Fibroblast of skin of scalp (primary cell): ENCODE measurements at regions not wholly inside any gene's neighbourhood (a gene's known extent, or its start where the extent isn't known, plus 50 kb on each side); places are given as distances from the start of the nearest gene placed in this dataset.
"Not testable (repeated sequence)": the region's sequence is repeated elsewhere in the genome, so short reads cannot be mapped to it uniquely, and the experiment has no call there.

ENCODE experiments used
- DNase-seq: peaks from one replicate; pipeline ENCODE4 v3.0.0-alpha.2; 2013

- DNase-seq = no peak
Measured at GRCh38 chr16:8109510-8110369, 480.6 kb downstream of the TMEM114 start.

- no peak for DNase-seq
Measured at GRCh38 chr16:8108991-8109509, 481.3 kb downstream of the TMEM114 start.

DNA sequence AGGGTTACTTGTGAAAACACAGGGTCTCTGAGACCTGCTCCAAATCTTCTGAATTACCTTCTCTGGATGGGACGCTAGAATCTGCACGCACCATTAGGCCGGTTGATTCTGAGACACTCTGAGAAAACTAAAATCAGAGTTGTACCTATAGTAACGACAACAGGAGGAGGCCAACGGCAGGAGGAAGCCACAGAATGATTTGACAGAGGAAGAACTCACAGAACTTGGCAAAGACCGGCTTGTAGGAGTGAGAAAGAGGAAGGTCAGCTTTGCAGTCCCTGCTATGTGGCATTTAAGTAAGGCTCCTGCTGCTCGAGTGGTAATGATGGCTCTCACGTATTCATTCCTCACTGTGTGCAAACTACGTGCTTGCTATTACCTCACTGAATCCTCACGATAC lies 483.0 kb downstream of the TMEM114 start:
- DNase-seq = no peak

GRCh38 chr16:8103649-8104289 lies 486.5 kb downstream of the TMEM114 start:
- no peak for DNase-seq

DNA sequence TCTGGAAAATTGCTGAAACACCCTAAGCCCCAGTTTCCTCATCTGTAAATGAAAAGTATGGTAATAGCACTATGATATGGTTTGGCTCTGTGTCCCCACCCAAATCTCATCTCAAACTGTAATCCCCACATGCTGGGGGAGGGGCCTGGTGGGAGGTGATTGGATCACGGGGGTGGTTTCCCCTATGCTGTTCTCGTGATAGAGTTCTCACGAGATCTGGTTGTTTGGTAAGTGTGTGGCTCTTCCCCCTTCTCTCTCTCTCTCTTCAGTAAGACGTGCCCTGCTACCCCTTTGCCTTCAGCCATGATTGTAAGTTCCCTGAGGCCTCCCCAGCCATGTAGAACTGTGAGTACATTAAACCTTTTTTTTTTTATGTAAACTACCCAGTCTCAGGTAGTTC lies 490.7 kb downstream of the TMEM114 start:
- no peak for DNase-seq

DNA sequence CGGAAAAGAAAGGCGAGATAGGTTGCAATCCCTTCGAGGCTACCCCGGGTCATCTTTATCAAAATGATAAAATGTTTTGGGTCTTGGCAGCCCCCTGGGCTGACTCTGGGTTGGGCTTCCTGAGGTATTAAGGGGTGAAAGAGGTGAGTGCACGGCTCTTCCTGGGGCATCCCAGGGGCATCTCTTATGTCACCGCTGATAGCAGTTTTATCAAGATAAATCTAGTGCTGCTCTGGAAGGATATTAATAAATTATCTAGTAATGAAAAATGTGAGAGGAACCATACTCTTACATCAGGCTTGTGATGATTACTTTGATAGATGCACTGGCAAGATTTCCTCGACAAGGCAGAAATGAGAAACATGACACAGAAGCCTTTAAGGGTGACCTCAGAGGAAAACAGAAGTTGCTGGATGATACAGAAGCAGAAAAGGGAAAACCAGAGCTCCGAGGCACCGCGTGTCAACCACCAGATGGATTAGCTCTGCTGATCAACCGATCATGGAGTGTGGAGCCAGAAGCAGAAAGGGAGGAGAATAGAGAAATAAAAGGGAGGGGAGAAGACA lies 491.3 kb downstream of the TMEM114 start:
- no peak for DNase-seq

GRCh38 chr16:8096211-8096610 lies 494.1 kb downstream of the TMEM114 start:
- DNase-seq = no peak

- no peak for DNase-seq
Measured at GRCh38 chr16:8094696-8095095, 495.6 kb downstream of the TMEM114 start.

- no peak for DNase-seq
Measured at GRCh38 chr16:8088820-8089338, 501.4 kb downstream of the TMEM114 start.

- DNase-seq = no peak
Measured at GRCh38 chr16:8087597-8088289, 502.6 kb downstream of the TMEM114 start.

DNA sequence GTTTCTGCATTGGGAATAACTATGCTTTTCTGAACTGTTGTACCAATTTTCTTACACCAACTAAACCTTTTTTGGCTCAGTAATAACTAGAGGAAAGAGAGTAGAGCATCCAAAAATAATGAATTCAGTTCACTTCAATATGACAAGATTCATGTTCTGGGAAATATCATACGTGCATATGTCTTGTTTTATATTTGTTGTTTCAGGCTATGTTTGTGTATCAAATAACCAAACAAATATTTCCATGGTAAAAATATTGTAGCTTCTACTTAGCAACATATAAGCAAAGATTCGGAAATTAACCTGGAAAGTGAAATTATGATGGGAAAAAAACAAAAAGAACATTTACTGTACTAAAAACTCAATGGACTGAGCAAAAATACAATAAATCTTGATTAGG lies 503.2 kb downstream of the TMEM114 start:
- DNase-seq = no peak

GRCh38 chr16:8084882-8085281 lies 505.4 kb downstream of the TMEM114 start:
- no peak for DNase-seq

GRCh38 chr16:8084302-8084701 lies 506.0 kb downstream of the TMEM114 start:
- no peak for DNase-seq

GRCh38 chr16:8083560-8083959 lies 506.8 kb downstream of the TMEM114 start:
- no peak for DNase-seq

DNA sequence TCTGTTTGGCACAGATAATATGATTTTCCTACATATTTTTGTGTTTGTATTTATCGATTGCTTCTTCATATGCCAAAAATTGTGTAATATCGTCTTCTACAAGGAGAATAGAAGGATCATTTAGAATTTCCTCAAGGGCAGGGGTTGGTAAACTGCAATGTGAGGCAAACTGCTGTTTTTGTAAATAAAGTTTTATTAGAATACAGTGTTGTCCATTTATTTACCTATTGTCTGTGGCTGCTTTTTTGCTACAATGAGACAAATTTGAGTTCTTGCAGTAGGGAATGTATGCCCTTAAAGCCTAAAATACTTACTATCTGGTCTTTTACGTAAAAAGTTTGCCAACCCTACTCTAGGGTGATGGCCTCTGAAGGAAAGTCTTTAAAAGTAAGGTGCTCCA lies 509.5 kb downstream of the TMEM114 start:
- no peak for DNase-seq

DNA sequence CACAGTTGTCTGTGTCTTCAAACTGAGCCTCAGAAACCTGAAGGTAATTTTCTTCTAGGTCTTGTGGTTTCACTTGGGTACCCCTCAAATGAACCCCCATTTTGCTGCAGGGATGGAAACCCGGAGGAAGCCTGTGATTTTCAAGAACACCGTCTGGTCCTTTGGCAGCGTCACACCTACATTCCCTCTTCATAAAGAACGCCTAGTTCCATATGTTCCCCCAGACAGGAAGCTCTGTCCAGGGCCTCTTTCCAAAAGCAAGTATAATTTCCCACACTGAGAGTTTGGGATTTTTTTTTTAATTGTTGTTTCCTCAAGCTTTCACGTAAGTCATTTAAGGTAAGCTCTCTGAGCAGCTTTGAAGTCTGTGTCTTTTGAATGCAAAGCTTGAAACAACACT lies 515.0 kb downstream of the TMEM114 start:
- no peak for DNase-seq

GRCh38 chr16:8070506-8070905 lies 519.8 kb downstream of the TMEM114 start:
- DNase-seq = no peak

GRCh38 chr16:8068225-8068624 lies 522.1 kb downstream of the TMEM114 start:
- DNase-seq = not testable (repeated sequence)

- no peak for DNase-seq
Measured at GRCh38 chr16:8063159-8063558, 527.2 kb downstream of the TMEM114 start.

DNA sequence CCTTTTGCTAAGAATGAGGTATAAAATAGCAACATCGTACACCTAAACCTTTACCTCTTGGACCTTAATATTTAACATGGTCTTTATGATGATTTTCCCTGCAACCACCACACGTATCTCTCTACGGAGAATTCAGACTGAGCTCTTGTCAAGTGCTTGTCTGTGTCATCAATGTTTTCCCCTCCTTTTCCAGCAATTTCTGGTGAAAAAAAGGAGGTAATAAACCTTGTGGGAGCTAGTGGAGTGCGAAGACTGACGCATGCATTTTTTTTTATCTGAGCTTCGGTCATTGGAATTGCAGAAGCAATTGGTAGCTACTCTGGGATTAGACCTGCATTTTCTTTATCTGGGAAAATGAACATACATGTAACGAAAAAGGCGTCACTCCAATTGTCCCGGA lies 527.6 kb downstream of the TMEM114 start:
- DNase-seq = no peak

- DNase-seq = no peak
Measured at GRCh38 chr16:8055761-8056160, 534.5 kb downstream of the TMEM114 start.

DNA sequence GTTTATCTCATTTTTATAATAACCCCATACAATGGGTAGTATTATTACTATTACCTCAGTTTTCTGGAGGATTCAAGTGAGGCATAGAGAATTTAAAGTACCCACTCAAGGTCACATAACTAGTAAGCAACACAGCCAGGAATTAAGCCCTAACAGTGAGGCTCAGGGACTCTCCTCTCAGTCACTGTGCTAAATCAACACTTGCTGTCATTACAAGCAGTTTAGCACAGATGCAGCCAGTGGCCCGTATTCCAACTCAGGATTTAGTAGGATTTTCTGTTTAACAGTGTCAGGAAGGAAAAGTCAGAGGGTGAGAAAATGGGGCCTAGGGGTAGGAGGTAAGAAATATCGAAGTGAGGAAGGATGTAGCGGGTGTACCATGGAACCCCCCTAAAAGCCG lies 536.9 kb downstream of the TMEM114 start:
- DNase-seq = no peak

DNA sequence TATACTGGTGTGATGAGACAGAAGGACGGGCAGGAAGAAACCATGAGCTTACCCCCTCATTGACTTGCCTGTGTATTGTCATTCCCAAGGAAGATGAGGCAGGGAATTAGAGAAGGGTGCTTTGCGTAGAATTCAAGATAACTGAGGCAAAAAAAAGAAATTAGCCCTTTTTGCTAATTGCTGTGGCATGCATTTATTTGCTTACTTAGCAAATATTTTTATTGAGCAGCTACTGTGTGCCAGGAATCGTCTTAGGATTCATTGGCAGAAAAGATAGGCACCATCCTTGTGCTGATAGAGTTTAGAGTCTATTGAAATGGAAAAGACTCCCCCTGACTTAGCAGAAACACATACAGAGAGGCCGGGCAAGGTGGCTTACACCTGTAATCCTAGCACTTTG lies 541.9 kb downstream of the TMEM114 start:
- DNase-seq = no peak
